ENCODE measurements at regions not wholly inside any gene's neighbourhood (a gene's known extent, or its start where the extent isn't known, plus 50 kb on each side); places are given as distances from the start of the nearest gene placed in this dataset.

DNA sequence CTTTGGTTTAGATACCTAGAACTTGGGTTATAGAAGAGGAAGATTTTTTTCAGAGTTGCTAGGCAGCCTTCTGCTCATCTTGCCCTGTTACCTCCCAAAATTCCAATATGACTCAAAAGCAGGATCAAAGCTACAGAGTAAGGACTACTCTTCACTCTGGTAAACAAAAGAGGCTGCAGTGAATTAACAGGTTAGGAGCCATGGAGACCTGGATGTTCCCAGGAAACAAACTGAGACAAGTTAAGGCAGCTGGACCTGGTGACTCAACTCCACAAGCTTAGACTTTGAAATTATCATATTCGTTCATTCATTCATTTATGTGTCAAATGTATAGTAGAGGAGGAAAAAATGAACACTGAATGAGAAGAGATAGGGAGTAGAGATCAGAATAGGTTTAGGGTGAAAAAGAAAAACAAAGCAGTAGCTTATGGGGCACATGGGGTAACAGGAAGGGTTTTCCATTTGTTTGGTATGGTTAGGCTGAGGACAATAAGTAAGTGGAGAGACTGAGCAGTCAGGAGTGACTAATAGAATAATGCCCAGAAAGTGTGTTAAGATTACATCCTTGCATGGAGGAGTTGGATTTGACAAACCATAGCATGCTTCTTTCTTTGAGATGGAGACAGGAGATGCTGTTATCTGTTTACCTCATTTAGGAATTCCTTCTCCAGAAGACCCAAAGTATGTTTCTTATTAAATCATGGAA lies 464.0 kb upstream of the ZNF608 start:
- TF ChIP-seq, protein P1, sequence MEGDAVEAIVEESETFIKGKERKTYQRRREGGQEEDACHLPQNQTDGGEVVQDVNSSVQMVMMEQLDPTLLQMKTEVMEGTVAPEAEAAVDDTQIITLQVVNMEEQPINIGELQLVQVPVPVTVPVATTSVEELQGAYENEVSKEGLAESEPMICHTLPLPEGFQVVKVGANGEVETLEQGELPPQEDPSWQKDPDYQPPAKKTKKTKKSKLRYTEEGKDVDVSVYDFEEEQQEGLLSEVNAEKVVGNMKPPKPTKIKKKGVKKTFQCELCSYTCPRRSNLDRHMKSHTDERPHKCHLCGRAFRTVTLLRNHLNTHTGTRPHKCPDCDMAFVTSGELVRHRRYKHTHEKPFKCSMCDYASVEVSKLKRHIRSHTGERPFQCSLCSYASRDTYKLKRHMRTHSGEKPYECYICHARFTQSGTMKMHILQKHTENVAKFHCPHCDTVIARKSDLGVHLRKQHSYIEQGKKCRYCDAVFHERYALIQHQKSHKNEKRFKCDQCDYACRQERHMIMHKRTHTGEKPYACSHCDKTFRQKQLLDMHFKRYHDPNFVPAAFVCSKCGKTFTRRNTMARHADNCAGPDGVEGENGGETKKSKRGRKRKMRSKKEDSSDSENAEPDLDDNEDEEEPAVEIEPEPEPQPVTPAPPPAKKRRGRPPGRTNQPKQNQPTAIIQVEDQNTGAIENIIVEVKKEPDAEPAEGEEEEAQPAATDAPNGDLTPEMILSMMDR (IDR thresholded peaks at IDR 0.05), result no peak
- TF ChIP-seq POLR2A (IDR thresholded peaks at IDR 0.05), result no peak
